Activated naive CD8-positive, alpha-beta T cell treated with anti-CD3 and anti-CD28 coated beads, Interleukin-2, amount 10 ng/mL, durations not matched to agents 7 days and 5 days (primary cell): ENCODE measurements at regions not wholly inside any gene's neighbourhood (a gene's known extent, or its start where the extent isn't known, plus 50 kb on each side); places are given as distances from the start of the nearest gene placed in this dataset.
"Not testable (repeated sequence)": the region's sequence is repeated elsewhere in the genome, so short reads cannot be mapped to it uniquely, and the experiment has no call there.

Source experiments
- ATAC-seq: fragments of 150-1000 bp; cut with Tn5 transposase; one replicate; pipeline ENCODE4 v1.10.0; 2021; ENCODE audit warnings: low read depth, moderate library complexity
- POLR2A ChIA-PET: fragments of 350-600 bp; sonication (Branson Sonifier 250); formaldehyde crosslinking; loops from one replicate; lab custom pipeline; 2021; ENCODE audit warnings: antibody characterized with exemption; lab: Charles Lee
- DNase-seq: peaks from one replicate; pipeline ENCODE4 v3.0.0; 2021
- H3K27ac Mint-ChIP-seq: one replicate; pipeline ENCODE4 v1.8.0; 2022; ENCODE audit warnings: mild to moderate bottlenecking, mixed read lengths
- H3K27me3 Mint-ChIP-seq: one replicate; pipeline ENCODE4 v1.8.0; 2022; ENCODE audit warnings: mild to moderate bottlenecking, moderate library complexity, mixed read lengths
- H3K36me3 Mint-ChIP-seq: one replicate; pipeline ENCODE4 v1.8.0; 2021; ENCODE audit warnings: mild to moderate bottlenecking, mixed read lengths
- H3K4me1 Mint-ChIP-seq: one replicate; pipeline ENCODE4 v1.8.0; 2021; ENCODE audit warnings: mixed read lengths
- H3K4me3 Mint-ChIP-seq: one replicate; pipeline ENCODE4 v1.8.0; 2022; ENCODE audit warnings: mild to moderate bottlenecking, moderate library complexity, mixed read lengths
- H3K9me3 Mint-ChIP-seq: one replicate; pipeline ENCODE4 v1.8.0; 2021; ENCODE audit warnings: mixed read lengths

DNA sequence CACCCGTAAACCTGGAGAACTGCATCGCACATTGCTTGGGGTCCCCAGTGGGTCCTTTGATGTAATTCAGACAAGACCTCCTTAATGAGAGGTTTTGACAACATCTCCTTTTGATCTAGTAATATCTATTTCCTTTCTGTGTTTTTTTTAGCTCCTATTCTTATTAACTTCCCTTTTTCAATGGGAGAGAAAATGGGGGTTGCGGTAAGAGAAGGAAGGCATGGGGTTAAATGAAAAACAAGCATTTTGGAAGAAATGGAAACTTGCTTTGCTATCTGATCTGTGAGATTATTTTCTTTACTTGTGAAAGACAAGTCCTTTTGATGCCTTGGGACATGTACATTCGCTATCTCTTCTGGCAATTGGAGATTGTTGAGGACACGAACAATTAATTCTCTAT, 418.6 kb upstream of the MAN1A1 start:
- H3K27me3 Mint-ChIP-seq = peaks cover 13% of the 10 kb centered on the region
- H3K4me1 Mint-ChIP-seq = no peaks in the 10 kb centered on the region
- no peaks in the 10 kb centered on the region for H3K36me3 Mint-ChIP-seq
- peaks cover 4% of the 10 kb centered on the region for H3K9me3 Mint-ChIP-seq
- no peak for ATAC-seq
- H3K27ac Mint-ChIP-seq = no peak overlapping the region
- DNase-seq = no peak
- POLR2A ChIA-PET = no interaction called here
- H3K4me3 Mint-ChIP-seq = no peak overlapping the region

DNA sequence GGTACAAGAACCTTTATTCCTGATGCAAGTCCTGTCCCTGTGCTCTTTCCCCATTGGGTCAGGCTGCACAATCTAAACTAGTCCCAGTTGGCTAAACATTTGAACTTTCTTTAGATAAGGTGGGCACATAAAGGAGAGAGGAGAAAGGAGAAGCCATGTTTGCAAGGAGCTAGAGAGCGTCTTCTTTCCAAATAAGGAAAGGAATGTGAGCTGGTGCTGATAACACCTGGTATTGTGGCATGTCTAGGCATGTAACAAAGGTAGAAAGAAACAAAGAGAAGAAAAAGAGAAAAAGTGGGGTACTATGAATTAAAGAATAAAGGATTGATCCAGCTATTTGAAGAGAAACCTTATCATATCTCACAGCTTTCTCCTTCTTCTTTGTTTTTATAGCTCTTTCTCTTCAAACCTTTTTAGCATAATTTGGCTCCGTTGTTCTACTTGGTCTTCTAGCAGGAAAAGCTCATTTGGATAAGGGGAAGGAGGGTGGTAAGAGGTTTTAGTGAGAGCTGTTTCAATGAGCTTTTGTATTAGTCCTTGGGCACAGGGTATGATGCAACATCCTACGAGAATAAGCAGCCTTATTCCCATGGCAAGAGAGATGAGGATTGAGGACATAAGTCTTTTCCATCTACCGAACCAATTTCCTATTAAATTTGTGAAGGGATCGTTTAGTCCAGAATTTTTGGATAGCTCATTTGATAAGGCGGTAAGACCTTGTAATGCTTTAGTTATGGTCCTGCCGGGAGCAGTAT, 415.5 kb upstream of the MAN1A1 start:
- Mint-ChIP-seq H3K9me3 (no peaks in the 10 kb centered on the region), H3K36me3 (no peaks in the 10 kb centered on the region), H3K27me3 (peaks cover 19% of the 10 kb centered on the region), H3K4me3 (no peak overlapping the region), H3K27ac (no peak overlapping the region), H3K4me1 (no peaks in the 10 kb centered on the region)
- POLR2A ChIA-PET = no interaction called here
- no peak for ATAC-seq
- no peak for DNase-seq

GRCh38 chr6:119760046-119760445, 410.5 kb upstream of the MAN1A1 start:
- Mint-ChIP-seq H3K9me3 (no peaks in the 10 kb centered on the region), H3K4me1 (no peaks in the 10 kb centered on the region)
- POLR2A ChIA-PET = no interaction called here

DNA sequence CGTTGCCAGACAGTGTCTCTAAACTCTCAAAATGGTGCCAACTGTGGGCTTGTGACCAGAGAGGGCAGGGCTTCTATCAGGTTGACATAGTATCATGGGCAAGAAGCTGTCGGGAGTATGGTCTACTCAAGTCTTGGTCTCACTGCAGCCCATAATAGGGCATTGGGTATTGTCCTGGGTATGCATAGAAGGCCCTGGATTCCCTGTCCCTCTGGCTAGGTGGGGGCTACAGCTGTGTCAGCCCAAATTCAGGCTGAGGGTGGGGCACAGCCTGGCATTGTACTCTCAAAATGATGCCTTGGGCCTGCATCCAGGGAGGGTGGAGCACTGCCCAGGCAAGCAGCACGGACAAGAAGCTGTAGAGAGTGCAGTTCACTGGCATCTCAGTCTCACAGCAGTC, 408.8 kb upstream of the MAN1A1 start:
- H3K4me1 Mint-ChIP-seq = no peaks in the 10 kb centered on the region
- H3K9me3 Mint-ChIP-seq = no peaks in the 10 kb centered on the region
- ATAC-seq (no peak), DNase-seq (no peak)
- no peak overlapping the region for H3K27ac Mint-ChIP-seq
- peaks cover 9% of the 10 kb centered on the region for H3K27me3 Mint-ChIP-seq
- POLR2A ChIA-PET = no interaction called here
- no peak overlapping the region for H3K4me3 Mint-ChIP-seq
- no peaks in the 10 kb centered on the region for H3K36me3 Mint-ChIP-seq

More at GRCh38 chr6:119760046-119760445, 410.5 kb upstream of the MAN1A1 start:
- H3K27ac Mint-ChIP-seq = no peak overlapping the region
- no peaks in the 10 kb centered on the region for H3K36me3 Mint-ChIP-seq
- DNase-seq (no peak), ATAC-seq (no peak)
- peaks cover 12% of the 10 kb centered on the region for H3K27me3 Mint-ChIP-seq
- no peak overlapping the region for H3K4me3 Mint-ChIP-seq

DNA sequence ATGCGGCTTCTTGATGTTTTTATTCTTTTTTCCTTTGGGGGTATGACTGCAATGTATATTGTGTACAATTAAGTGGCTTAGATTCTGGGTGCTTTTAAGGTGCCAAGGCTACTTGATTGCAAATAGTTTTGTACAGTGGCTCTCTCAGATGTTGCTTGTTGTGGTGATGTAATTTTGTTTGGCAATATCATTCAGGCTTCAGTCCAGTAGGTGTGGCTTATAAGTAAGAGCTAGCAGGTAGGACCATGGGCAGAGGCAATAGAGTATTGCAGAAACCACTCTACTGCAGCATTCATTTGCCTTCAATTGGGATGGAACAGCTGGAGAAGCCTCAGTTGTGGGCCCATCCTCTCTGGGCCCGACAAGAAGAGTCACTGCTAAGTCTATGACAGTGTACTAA, 407.9 kb upstream of the MAN1A1 start:
- Mint-ChIP-seq H3K27me3 (peaks cover 7% of the 10 kb centered on the region), H3K27ac (no peak overlapping the region), H3K4me1 (no peaks in the 10 kb centered on the region), H3K36me3 (no peaks in the 10 kb centered on the region), H3K9me3 (no peaks in the 10 kb centered on the region), H3K4me3 (no peak overlapping the region)
- no peak for DNase-seq
- POLR2A ChIA-PET = no interaction called here
- ATAC-seq = no peak

DNA sequence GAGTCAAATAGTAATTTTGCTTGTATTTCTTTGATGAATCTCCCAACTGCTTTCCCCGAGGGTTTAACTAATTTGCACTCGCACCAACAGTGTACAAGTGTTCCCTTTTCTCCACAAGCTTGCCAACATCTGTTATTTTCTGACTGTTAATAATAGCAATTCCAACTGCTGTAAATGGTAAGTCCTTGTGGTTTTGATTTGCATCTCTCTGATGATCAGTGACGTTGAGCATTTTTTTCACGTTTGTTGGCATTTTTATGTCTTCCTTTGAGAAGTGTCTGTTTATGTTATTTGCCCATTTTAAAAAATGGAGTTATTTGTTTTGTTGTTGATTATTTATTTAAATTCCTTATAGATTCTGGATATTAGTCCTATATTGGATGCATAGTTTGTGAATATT, 399.8 kb upstream of the MAN1A1 start:
- peaks cover 2% of the 10 kb centered on the region for H3K9me3 Mint-ChIP-seq
- POLR2A ChIA-PET = no interaction called here
- ATAC-seq (no peak), DNase-seq (no peak)
- no peaks in the 10 kb centered on the region for H3K36me3 Mint-ChIP-seq
- H3K27ac Mint-ChIP-seq = no peak overlapping the region
- no peak overlapping the region for H3K4me3 Mint-ChIP-seq
- H3K27me3 Mint-ChIP-seq = no peaks in the 10 kb centered on the region
- H3K4me1 Mint-ChIP-seq = no peaks in the 10 kb centered on the region

DNA sequence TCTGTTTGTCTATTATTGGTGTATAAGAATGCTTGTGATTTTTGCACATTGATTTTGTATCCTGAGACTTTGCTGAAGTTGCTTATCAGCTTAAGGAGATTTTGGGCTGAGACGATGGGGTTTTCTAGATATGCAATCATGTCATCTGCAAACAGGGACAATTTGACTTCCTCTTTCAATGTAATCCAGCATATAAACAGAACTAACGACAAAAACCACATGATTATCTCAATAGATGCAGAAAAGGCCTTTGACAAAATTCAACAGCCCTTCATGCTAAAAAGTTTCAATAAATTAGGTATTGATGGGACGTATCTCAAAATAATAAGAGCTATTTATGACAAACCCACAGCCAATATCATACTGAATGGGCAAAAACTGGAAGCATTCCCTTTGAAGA, 399.0 kb upstream of the MAN1A1 start:
- H3K4me3 Mint-ChIP-seq, H3K36me3 Mint-ChIP-seq, POLR2A ChIA-PET, ATAC-seq, DNase-seq, H3K27me3 Mint-ChIP-seq, H3K27ac Mint-ChIP-seq, H3K9me3 Mint-ChIP-seq, H3K4me1 Mint-ChIP-seq: not testable (repeated sequence)

GRCh38 chr6:119742188-119742803, 392.7 kb upstream of the MAN1A1 start:
- H3K36me3 Mint-ChIP-seq = no peaks in the 10 kb centered on the region
- no peaks in the 10 kb centered on the region for H3K9me3 Mint-ChIP-seq
- peaks cover 2% of the 10 kb centered on the region for H3K27me3 Mint-ChIP-seq
- H3K27ac Mint-ChIP-seq = no peak overlapping the region
- H3K4me3 Mint-ChIP-seq = no peak overlapping the region
- POLR2A ChIA-PET = no interaction called here
- ATAC-seq = peak; percentile 74
- peaks cover 5% of the 10 kb centered on the region for H3K4me1 Mint-ChIP-seq
- peak; percentile 69 for DNase-seq

DNA sequence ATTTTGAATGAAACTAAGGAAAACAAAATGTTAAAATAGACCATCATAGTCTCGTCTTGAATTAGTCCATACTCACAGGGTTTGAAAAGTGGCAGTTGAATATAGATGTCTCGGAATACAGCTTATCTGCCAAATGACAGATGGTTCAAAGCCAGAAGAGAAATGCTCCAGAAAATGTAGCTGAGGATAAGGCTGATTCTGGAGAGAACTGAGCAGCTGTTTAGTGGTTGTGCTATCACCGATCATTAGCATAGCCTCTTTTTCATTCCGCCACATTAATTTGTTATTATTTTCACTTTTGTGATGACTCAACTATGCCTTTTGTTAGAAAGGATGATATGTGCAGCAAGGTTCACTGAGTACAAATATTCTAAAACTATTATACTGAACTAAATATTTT, 390.2 kb upstream of the MAN1A1 start:
- Mint-ChIP-seq H3K4me1 (peaks cover 5% of the 10 kb centered on the region), H3K36me3 (no peaks in the 10 kb centered on the region), H3K27me3 (peaks cover 16% of the 10 kb centered on the region), H3K27ac (no peak overlapping the region), H3K4me3 (no peak overlapping the region), H3K9me3 (no peaks in the 10 kb centered on the region)
- ATAC-seq (no peak), DNase-seq (no peak)
- POLR2A ChIA-PET = interaction anchor here (0.6 kb wide), 1 partner anchor 305 kb away, joined by 3 read pairs; no protein-coding TSS in a partner anchor

DNA sequence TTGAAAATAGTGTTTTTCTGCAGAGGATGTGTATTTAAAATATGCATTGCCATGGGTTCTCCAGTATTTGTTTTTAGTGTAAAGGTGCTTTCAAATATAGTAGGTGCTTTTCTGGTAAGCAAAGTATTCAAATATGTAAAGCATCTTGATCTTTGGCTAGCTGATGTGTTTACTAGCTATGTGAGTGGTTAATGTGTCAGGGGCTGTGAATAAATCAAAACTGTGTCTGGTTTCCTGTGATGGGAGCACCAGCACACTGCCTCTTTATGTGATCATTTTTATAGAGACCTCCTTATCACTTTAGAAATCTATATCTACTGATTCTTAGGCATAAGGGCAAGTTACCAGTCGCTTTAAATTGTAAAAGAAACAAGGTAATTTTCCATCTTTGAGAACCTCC, 388.9 kb upstream of the MAN1A1 start:
- POLR2A ChIA-PET = no interaction called here
- Mint-ChIP-seq H3K4me3 (no peak overlapping the region), H3K27ac (no peak overlapping the region), H3K9me3 (no peaks in the 10 kb centered on the region), H3K27me3 (peaks cover 18% of the 10 kb centered on the region), H3K36me3 (no peaks in the 10 kb centered on the region), H3K4me1 (peaks cover 5% of the 10 kb centered on the region)
- DNase-seq (no peak), ATAC-seq (no peak)

- Mint-ChIP-seq H3K4me1 (no peaks in the 10 kb centered on the region), H3K36me3 (no peaks in the 10 kb centered on the region), H3K9me3 (no peaks in the 10 kb centered on the region), H3K27ac (no peak overlapping the region), H3K27me3 (peaks cover 18% of the 10 kb centered on the region), H3K4me3 (no peak overlapping the region)
- ATAC-seq = no peak
- POLR2A ChIA-PET = no interaction called here
- no peak for DNase-seq
Observed at GRCh38 chr6:119736296-119737021, 386.9 kb upstream of the MAN1A1 start.

GRCh38 chr6:119735530-119735929, 386.0 kb upstream of the MAN1A1 start:
- no peaks in the 10 kb centered on the region for H3K4me1 Mint-ChIP-seq
- DNase-seq = no peak
- H3K36me3 Mint-ChIP-seq = no peaks in the 10 kb centered on the region
- H3K4me3 Mint-ChIP-seq = no peak overlapping the region
- POLR2A ChIA-PET = no interaction called here
- no peak for ATAC-seq
- H3K27ac Mint-ChIP-seq = no peak overlapping the region
- peaks cover 18% of the 10 kb centered on the region for H3K27me3 Mint-ChIP-seq
- no peaks in the 10 kb centered on the region for H3K9me3 Mint-ChIP-seq

DNA sequence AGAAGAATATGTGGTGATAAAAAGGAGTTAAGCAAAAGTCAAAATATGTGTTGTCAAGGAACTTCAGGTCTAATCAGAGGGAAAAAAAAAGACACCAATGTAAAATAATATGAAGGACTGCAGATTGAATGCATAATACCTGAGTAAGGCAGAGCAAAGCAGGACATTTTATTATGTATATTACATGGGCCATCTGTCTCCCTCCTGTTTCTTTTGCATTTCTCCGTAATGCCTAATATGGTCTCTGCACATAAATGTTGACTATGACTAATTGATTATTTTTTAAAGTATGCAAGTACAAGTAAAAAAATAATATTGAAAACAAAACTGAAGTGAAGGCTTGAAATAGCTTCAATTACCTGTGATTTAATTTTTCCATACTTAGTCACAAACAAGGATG, 384.7 kb upstream of the MAN1A1 start:
- POLR2A ChIA-PET = no interaction called here
- Mint-ChIP-seq H3K4me3 (no peak overlapping the region), H3K27ac (no peak overlapping the region), H3K27me3 (peaks cover 17% of the 10 kb centered on the region), H3K4me1 (no peaks in the 10 kb centered on the region), H3K36me3 (no peaks in the 10 kb centered on the region), H3K9me3 (no peaks in the 10 kb centered on the region)
- DNase-seq = no peak
- no peak for ATAC-seq

GRCh38 chr6:119728935-119729334, 379.4 kb upstream of the MAN1A1 start:
- no peak overlapping the region for H3K27ac Mint-ChIP-seq
- H3K4me3 Mint-ChIP-seq = no peak overlapping the region
- H3K27me3 Mint-ChIP-seq = peaks cover 12% of the 10 kb centered on the region
- no peaks in the 10 kb centered on the region for H3K9me3 Mint-ChIP-seq
- peaks cover 4% of the 10 kb centered on the region for H3K4me1 Mint-ChIP-seq
- no peak for ATAC-seq
- POLR2A ChIA-PET = no interaction called here
- DNase-seq = no peak
- H3K36me3 Mint-ChIP-seq = no peaks in the 10 kb centered on the region
